ENCODE measurements at regions not wholly inside any gene's neighbourhood (a gene's known extent, or its start where the extent isn't known, plus 50 kb on each side); places are given as distances from the start of the nearest gene placed in this dataset.

- TF ChIP-seq TEAD4 (IDR thresholded peaks at IDR 0.05; ENCODE audit: low read depth, low read length) (no peak), RBBP5 (IDR thresholded peaks at IDR 0.05; ENCODE audit: borderline replicate concordance, low read depth, low read length) (no peak), SAP30 (IDR thresholded peaks at IDR 0.05; ENCODE audit: insufficient read depth, insufficient replicate concordance, low read length) (no peak), YY1 (IDR thresholded peaks at IDR 0.05; ENCODE audit: low read depth, low read length) (no peak)
- TF ChIP-seq, protein P1, sequence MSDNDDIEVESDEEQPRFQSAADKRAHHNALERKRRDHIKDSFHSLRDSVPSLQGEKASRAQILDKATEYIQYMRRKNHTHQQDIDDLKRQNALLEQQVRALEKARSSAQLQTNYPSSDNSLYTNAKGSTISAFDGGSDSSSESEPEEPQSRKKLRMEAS (IDR thresholded peaks at IDR 0.05): no peak
Measured at GRCh38 chr1:232334811-232335210, 295.1 kb downstream of the SIPA1L2 start (continued).

All from H1 (cell line).